H54 (cell line): ENCODE measurements at regions not wholly inside any gene's neighbourhood (a gene's known extent, or its start where the extent isn't known, plus 50 kb on each side); places are given as distances from the start of the nearest gene placed in this dataset.

Experiments
- DNase-seq: peaks from one replicate; pipeline ENCODE4 v3.0.0; 2011; ENCODE audit warnings: low spot score, mixed read lengths; ENCODE audit not compliant: insufficient read length
- FAIRE-seq: peaks from 3 replicates; lab custom pipeline; 2011; peaks lifted over from hg19 to GRCh38; lab: Jason Lieb, UNC
- POLR2A ChIP-seq: IDR thresholded peaks from 2 replicates; pipeline ENCODE4 v1.6.1; 2011; ENCODE audit warnings: low read depth, mild to moderate bottlenecking, low read length

DNA sequence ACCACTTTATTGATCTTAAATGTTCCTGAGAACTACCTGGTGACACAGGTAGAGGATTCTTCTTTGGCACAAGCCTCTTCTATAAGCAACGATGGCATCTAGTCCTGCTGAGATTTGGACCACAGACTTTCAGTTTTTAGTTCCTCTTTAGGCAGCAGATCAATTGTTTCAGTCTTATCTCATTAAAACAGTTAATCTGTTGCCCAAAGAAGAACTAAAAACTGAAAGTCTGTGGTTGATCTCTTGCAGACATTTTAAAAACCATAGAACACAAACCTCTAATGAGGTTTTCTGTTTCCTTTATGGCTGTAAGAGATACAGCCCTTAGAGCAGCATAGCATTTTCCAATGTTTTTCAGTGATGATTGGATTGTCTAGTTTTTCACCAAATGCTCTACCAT lies 480.9 kb downstream of the MTRR start:
- no peak for TF ChIP-seq POLR2A
- DNase-seq: no peak
- no peak for FAIRE-seq

DNA sequence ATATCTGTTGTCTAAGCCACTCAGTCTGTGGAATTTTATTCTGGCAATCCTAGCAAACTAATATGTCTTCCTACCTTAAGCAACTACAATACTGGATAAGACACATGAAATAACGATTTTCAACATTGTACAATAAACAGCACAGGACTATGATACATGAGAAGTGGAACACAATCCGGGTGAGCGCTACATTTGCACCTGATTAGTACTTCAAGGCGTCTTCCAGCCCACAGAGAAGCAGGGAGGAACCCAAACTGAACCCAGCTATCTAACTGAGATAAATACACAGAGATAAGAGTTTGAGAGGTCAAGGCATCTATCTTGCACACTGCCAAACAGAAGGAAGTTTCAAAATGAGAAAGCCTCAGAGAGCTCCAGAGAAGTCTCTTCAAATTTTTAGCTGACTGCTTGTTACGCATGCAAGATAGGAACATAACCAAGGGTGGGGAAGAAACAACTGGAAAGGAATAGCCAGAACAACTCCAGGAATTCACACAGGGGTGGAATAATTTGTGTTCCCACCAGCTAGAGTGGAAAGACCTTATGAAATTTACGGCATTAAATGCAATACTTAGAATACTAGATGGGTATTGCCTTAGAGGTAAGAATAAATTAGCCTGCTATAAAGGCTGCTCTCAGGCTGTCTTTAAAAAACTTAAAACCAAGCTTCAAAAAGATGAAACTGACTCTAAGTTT lies 481.8 kb downstream of the MTRR start:
- no peak for DNase-seq
- FAIRE-seq: no peak
- TF ChIP-seq POLR2A: no peak

DNA sequence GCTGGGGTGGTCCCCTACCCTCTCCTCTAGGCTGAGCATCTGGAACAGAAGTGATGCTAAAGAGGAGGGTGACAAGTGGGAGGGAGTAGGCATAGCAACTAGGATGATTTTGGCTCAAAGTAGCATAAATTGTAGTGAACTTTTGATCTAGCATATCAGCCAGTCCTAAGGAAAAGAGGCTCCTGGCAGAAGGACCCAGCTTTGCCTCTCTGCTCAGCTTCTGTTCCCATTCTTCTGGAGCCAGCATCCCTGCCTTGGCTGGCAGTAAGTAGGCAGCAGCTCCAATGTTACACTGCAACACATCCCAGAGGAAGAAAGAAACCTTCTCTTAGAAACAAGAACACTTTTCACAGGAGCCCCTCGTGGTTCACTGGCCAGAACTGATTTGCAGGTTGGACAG lies 487.0 kb downstream of the MTRR start:
- DNase-seq (no peak), FAIRE-seq (no peak)
- TF ChIP-seq POLR2A: no peak

DNA sequence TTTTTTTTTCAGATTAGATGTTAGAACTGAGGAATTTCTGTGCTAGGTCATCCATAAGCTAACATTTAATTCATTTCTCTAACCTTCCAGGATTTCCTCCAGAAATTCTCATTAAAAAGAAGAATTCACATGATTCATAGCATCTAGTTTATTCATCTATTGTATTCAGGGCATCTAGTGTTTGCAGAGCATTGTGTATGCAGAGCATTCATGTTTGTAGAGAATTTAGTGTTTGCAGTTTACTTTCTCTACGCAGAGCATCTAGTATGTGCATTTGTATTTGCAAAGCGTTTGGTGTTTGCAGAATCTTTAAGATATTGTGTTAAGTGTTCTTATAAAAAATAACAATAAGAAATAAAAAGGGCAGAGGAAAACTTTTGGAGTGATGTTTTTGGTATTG lies 491.1 kb downstream of the MTRR start:
- no peak for DNase-seq
- FAIRE-seq: no peak

DNA sequence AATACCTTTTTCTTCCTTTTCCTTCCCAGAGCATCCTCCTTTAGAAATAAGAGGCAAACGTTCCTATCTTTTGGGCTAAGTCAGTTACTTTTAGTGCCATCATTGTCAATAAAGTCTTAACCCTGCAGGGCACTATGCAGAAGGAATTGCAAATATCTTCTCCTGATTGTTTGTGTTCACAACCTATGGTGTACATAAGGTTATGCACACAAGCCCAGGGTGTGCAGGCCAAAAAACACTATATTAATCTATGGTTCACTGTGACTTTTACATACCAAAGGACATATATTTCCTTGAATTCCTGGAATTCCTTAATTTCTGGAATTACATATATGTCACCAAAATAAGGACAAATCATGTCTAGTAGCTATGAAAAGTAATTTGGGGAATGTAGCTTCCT lies 493.5 kb downstream of the MTRR start:
- FAIRE-seq (no peak), DNase-seq (no peak)
- TF ChIP-seq POLR2A: no peak

More for the DNA sequence above, 491.1 kb downstream of the MTRR start:
- no peak for TF ChIP-seq POLR2A

DNA sequence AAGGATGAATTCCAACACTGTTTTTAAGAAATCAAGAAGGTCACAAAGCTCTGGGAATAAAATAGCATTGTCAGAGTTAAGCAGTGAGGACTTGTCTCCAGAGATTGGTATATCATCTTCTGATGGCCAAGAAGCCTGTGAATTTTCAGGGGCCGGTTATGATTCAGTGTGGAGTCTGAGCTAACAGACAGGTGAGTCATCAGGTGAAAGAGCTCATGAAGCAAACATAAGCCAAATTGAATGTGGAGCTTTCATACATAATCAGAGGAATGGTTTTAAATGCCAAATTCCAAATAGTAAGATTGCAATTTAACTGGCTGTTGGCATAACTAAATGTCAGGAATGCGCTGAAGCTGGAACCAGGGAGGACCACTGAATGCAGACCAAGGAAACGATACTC lies 494.2 kb downstream of the MTRR start:
- DNase-seq (no peak), FAIRE-seq (no peak)
- TF ChIP-seq POLR2A: no peak

DNA sequence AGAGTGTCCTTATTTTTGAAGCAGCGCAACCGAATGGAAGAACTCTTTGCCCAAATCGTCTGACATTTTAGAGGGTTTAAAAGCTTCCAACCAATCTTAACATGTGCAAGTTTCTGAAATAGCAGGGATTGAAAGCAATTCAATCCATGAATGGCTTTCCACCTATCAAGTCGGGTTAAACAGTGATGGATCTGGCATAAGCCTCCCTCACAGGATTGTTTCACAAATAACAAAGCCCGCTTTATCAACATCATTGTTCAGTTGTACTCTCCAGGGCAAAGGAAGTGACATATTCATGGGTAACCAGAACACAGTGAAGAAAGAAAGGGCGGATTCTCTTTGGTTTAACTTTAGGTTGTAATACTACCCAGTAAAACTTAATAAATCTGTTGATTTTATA lies 497.3 kb downstream of the MTRR start:
- no peak for FAIRE-seq
- DNase-seq: no peak
- TF ChIP-seq POLR2A: no peak

DNA sequence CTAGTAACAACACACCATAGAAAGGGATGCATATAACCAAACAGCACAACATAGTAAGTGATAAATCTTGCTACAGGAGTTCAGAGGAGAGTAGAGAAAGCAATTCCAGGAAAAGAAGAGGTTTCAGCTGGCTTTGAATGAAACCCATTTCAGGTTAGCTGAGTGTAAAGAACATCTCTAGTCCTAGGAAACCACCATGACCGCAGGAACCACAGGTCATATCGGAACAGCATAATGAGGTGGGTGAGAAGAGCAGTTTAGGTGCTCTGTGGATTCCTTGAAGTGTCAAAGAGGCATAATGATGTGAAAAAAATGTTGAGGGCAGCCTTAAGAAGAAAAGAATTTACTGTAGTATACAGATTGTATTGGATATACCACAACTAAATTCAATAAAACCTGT lies 507.5 kb downstream of the MTRR start:
- no peak for TF ChIP-seq POLR2A
- FAIRE-seq (no peak), DNase-seq (no peak)

DNA sequence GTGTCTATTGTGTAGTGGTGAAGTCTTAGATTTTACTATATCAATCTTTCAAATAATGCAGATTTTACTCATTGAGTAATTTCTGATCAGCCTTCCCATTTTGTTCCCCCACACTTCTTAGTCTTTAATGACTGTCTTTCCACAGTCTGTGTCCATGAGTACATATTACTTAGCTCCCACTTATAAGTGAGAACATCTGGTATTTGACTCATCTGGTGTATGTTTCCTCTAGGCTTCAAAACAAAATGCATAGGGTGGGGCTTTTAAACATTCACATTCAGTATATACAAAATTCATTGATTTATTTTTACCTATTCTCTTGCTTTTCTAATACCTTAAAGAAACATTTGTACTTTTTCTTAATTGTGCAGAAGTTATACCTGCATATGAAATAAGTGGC lies 513.0 kb downstream of the MTRR start:
- DNase-seq (no peak), FAIRE-seq (no peak)
- no peak for TF ChIP-seq POLR2A

DNA sequence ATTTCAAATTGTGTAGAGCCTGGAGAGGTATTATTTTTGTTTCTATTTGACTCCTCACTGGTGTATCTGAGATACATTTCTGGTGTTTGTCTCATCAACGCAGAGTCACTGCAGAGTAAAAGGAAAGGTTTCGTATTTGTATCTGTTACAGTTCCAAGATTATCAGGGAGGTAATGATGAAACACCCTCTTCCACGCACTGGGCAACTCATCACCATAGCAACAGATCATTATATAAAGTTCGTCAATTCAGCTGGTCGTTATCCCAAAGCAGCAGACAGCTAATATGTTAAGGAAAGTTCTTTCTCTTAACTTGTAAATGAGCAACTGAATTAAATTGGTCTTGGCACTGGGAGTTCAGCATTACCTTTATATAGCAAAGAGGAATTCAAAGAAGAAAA lies 513.5 kb downstream of the MTRR start:
- FAIRE-seq (no peak), DNase-seq (no peak)
- no peak for TF ChIP-seq POLR2A

DNA sequence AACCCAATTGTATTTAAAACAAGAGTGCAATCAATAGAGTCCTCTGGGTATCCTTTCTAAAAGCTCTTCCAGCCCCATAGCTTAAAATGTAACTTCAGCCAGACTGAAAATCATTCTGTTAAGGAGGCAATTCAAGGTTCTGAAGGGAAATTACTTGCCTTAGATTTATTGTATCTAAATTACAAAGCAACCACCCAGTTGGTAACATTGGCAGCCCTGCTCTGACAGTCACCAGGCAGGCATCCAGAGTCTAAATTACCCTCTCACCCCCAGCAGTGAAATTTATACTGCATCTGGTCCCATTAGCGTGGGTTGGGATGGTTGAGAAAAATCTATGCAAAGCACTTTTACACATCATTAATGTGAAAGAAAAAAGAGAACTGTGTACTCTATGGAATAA lies 514.7 kb downstream of the MTRR start:
- DNase-seq (no peak), FAIRE-seq (no peak)

DNA sequence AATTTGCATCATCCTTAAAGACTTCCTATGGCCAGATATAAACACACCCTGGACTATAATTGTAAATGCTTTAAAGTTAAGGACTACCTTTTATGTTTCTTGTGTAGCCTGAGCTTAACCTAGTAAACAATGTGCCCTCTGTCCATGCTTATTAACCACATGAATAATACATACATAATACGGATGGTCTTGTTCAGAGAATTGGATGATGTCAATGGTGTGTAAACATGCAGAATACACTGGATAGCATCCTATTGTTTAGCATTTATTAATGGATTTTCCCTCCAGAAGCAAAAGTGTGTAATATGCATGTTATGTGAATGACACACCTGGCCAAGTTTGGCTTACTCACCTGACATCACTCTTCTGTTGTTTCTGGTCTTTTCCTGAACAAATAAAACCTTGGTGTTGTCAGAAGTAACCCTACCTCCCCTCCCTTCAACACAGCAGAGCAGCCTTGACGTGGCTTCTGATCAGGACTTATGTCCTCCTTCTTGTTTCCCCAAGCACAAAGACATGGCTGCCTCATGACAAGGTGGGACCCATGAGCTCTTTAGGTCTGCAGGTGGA lies 517.9 kb downstream of the MTRR start:
- TF ChIP-seq POLR2A: no peak
- FAIRE-seq (no peak), DNase-seq (no peak)

More for the DNA sequence above, 514.7 kb downstream of the MTRR start:
- no peak for TF ChIP-seq POLR2A

DNA sequence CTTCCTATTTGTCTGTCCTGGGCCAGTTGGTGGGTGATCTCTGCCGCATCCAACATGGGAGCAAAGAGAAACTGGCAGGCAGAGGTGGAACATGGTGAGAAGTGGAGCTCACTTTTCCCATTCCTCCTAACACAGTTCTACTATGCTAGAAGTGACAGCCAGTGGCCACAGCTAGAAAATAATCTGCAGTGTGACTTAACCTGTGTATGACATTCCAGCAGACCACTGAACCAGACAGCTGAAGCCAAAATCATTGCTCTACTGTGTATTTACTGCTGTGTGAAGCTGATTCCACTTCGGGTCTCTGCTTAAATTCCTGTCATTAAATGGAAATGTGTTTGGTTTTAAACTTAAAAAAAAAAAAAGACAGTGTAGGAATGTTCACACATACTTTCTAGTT lies 523.0 kb downstream of the MTRR start:
- no peak for DNase-seq
- no peak for FAIRE-seq
- no peak for TF ChIP-seq POLR2A

DNA sequence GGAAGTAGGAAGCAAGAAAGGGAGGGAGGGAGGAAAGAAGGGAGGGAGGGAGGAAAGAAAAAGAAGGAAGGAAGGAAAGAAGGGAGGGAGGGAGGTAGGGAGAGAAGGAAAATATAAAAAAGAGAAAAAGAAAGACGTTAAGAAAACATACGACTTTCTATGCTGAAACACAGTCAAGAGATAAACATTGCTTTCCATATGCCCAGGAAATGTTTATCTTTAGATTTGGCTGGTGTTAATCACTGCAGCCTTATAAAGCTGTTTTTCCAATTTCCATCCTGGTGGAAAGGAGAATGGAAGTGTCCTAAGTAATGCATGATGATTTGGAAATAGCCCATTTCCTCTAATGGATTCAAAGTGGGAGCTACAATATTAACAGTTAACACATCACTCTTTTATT lies 524.3 kb downstream of the MTRR start:
- DNase-seq: no peak
- no peak for TF ChIP-seq POLR2A

DNA sequence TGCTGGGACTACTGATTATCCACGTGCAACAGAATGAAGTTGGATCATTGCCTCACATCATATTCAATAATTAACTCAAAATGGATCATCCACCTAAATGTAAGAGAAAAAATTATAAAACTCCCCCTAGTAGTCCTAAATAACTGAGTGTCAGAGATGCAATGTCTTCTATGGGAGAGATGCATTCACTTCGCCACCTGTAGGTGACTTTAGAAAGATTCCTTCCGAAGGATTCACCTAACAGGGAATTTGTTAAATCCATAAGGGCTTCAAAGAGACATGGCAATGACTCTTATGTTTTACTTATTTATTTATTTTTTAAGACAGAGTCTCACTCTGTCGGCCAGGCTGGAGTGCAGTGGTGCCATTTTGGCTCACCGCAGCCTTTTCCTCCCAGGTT lies 526.0 kb downstream of the MTRR start:
- FAIRE-seq (no peak), DNase-seq (no peak)
- TF ChIP-seq POLR2A: no peak

More for the DNA sequence above, 524.3 kb downstream of the MTRR start:
- FAIRE-seq: no peak
